ENCODE measurements at regions not wholly inside any gene's neighbourhood (a gene's known extent, or its start where the extent isn't known, plus 50 kb on each side); places are given as distances from the start of the nearest gene placed in this dataset.

GRCh38 chr4:46492394-46492793 lies 102.5 kb upstream of the GABRA2 start:
- Histone ChIP-seq H3T11ph (ENCODE audit: low read length) (no peak overlapping the region), H3K27ac (ENCODE audit: insufficient read length, low read depth, low read length) (no peak overlapping the region), H3K79me1 (ENCODE audit: insufficient read depth, low read depth, low read length, poor library complexity, severe bottlenecking) (no peaks in the 10 kb centered on the region), H3K14ac (ENCODE audit: insufficient read depth, low read length) (no peak overlapping the region), H2AK5ac (ENCODE audit: insufficient read length, low read length) (no peak overlapping the region), H3K18ac (ENCODE audit: insufficient read length, low read depth, low read length) (no peak overlapping the region), H2BK12ac (ENCODE audit: insufficient read length, low read depth, low read length) (no peak overlapping the region), H2BK20ac (ENCODE audit: low read depth, low read length, poor library complexity, severe bottlenecking) (no peak overlapping the region), H4K91ac (ENCODE audit: insufficient read length, low read depth, low read length) (no peak overlapping the region), H3K9me3 (ENCODE audit: control insufficient read depth, low read depth, low read length) (no peaks in the 10 kb centered on the region), H3K23ac (ENCODE audit: insufficient read length, low read depth, low read length) (no peak overlapping the region), H3K4me2 (ENCODE audit: insufficient read depth, insufficient read length, low read length) (no peak overlapping the region), H4K20me1 (ENCODE audit: control insufficient read depth, insufficient read depth, insufficient read length) (no peaks in the 10 kb centered on the region), H3K23me2 (ENCODE audit: insufficient read length, low read depth, low read length, poor library complexity, severe bottlenecking) (no peaks in the 10 kb centered on the region), H3K4ac (ENCODE audit: low read depth, low read length) (no peak overlapping the region), H2BK120ac (ENCODE audit: low read depth, low read length, poor library complexity, severe bottlenecking) (no peak overlapping the region), H2AFZ (ENCODE audit: low read length) (no peak overlapping the region), H4K5ac (ENCODE audit: insufficient read length, low read depth, low read length) (no peak overlapping the region), H3K79me2 (ENCODE audit: insufficient read depth, low read length) (no peaks in the 10 kb centered on the region; the same call in 1 of the 2 replicates), H4K8ac (replicated peaks; ENCODE audit: insufficient read length, low read depth, low read length) (no peak overlapping the region), H3K56ac (ENCODE audit: insufficient read length, low read depth, low read length) (no peak overlapping the region), H2BK5ac (ENCODE audit: insufficient read length, low read length) (no peak overlapping the region), H2BK15ac (ENCODE audit: low read depth, low read length) (no peak overlapping the region), H3K9ac (ENCODE audit: extremely low read depth, insufficient read length, low read length) (no peak overlapping the region), H3K27me3 (ENCODE audit: insufficient read depth, low read length) (no peaks in the 10 kb centered on the region), H3K4me1 (ENCODE audit: insufficient read depth, low read length) (peaks cover 4% of the 10 kb centered on the region; the same call in 1 of the 2 replicates)
- no peak for TF ChIP-seq CTCF (conservative IDR thresholded peaks at IDR 0.05)
- peaks cover 0 to 8% (median 1%) of the 10 kb centered on the region in 3 experiments; a peak in 1 of 7 replicates for H3K36me3 Mint-ChIP-seq (ENCODE audit: insufficient read depth in 1 of 3, low read depth in 3 of 3)
- H3K27me3 Mint-ChIP-seq (ENCODE audit: low read depth) = no peaks in the 10 kb centered on the region
- peaks cover 0 to 4% of the 10 kb centered on the region in 2 experiments; a peak in 2 of 5 replicates for H3K9me3 Mint-ChIP-seq
- H3K4me3 Mint-ChIP-seq = no peak overlapping the region
- no CpG with 5 or more reads among the region's 3 CpGs for WGBS (ENCODE audit: extremely low coverage, insufficient read length, low lambda C conversion rate)
- no peak for DNase-seq
- peaks cover 32 to 36% of the 10 kb centered on the region in 2 experiments for H3K4me1 Mint-ChIP-seq
- peak overlapping the region in 1 of 3 experiments; percentile 90; a peak in 3 of 7 replicates for H3K27ac Mint-ChIP-seq
